Activated gamma-delta T cell treated with anti-CD3 and anti-CD28 coated beads, Interleukin-2, amount 50 U/mL, for 16 hours (primary cell): ENCODE measurements at regions not wholly inside any gene's neighbourhood (a gene's known extent, or its start where the extent isn't known, plus 50 kb on each side); places are given as distances from the start of the nearest gene placed in this dataset.

Source experiments
- DNase-seq: peaks from one replicate; pipeline ENCODE4 v3.0.0-alpha.2; 2020; ENCODE audit warnings: low read depth

DNA sequence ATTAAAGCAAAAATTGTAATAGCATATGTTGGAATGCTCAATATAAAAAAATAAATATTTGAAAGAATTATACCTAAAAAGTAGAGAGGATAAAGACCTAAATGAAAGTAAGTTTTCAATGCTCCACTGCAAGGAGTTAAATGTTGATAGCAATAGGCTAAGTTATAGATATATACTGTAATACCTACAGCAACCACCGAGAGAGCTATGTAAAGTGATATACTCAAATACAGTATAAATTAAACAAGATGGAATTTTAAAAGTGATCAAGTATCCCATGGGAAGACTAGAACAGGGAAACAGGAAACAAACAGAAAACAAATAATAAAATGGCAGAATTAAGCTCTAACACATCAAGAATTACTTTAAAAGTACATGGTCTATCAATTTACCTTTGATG lies 73.9 kb downstream of the CASP3 start:
- DNase-seq: no peak

DNA sequence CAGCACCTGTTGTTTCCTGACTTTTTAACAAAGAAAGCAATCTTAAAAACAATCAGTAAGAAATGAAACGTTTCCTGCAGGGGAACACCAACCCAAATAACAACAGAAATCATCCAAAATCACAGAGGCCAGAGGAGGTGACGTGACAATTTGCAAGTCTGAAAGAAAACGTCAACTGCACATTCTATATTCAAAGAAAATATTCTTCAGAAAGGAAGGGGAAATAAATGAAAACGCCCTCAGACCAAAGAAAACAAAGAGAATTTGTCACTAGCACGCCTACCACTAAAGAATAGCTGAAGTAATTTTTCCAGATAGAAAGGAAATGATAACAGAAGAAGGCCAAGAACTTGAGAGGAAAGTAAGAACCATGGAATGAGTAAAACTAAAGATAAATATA lies 74.4 kb downstream of the CASP3 start:
- DNase-seq: no peak

DNA sequence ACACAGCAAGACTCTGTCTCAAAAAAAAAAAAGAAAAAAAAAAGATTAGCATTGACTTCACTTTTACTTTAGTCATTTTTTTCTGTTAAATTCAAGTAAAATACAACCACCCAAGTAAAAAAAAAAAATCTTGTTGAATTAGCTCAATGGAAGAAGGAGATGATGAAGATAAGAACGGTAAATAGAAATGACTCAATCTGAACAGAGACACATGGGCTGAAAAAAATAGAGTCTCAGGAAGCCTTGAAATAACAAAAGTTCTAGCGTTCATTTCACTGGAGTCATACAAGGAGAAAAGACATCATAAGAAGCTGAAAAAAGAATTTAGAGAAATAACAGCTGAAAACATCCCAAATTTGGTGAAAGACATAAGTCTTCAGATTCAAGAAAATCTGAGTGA lies 75.5 kb downstream of the CASP3 start:
- no peak for DNase-seq

DNA sequence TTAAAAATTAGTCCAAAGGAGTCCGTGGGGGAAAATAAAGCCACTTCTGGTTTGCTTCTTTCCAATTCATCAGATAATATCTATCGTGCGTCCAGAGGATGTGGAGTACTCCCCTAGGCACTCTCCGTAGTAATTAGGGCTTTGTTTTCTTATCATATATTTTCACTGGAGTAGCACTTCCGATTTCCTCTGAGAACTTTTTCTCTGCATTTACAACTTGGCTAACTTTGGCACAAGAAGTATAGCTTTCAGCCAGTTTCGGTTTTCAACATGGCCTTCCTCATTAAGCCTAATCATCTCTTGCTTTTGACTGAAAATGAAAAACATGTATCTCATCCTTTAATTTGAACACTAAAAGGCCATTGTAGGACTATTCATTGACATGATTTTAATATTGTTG lies 80.5 kb downstream of the CASP3 start:
- no peak for DNase-seq

DNA sequence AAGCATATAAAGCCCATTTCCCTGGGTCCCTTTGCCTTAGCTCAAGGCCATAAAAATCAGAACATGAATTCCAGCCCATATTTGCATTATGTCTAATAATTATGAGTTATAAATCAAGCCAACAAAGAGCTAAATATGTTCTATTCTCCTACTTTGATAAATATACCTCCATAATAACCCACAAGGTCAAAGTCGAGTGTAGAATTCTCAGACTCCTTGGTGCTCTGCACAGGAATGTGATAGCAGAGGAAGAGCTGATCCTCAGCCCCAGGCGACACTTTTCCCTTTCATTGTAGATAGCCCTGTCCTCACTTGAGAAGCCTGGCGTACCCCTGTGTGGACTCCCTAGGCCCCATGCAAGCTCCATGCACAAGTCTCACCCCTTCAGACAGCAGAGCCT lies 85.6 kb downstream of the CASP3 start:
- no peak for DNase-seq

DNA sequence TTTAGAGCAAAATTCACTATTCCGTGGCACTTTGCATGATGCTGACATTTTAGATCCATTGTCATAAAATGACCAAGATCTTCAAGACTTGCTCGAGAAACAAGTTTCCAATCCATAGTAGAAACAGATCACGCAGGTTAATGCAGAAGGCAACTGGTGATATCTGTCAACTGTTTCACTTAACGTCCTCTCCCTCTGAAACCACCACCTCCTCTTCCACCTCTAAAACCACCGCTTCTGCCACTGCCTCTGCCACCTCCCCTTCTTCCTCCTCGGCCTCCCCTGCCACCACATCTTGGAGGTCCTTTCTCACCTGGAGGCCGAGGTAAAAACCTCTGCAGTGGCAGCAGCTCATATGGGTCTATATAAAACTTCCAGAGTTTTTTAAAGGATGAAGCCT lies 84.6 kb upstream of the IRF2 start:
- no peak for DNase-seq

DNA sequence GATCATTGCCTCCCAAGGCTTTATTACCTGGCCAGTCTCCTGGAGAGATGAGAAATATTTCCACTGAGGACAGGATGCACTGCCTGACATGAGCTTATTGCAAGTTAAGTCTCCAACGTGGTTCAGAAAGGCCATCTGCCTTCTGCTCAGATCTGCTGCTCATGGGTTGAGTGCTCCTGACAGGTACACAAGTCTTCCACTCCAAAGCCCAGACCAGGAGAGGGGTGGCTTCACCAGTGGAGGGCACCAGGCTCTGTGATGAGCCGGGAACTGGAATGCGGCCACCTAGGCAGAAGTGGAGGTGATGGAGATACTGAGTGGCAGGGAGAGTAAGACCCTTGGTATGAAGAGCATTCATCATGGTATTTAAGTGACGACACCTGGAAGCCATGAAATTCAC lies 79.5 kb upstream of the IRF2 start:
- DNase-seq: no peak

DNA sequence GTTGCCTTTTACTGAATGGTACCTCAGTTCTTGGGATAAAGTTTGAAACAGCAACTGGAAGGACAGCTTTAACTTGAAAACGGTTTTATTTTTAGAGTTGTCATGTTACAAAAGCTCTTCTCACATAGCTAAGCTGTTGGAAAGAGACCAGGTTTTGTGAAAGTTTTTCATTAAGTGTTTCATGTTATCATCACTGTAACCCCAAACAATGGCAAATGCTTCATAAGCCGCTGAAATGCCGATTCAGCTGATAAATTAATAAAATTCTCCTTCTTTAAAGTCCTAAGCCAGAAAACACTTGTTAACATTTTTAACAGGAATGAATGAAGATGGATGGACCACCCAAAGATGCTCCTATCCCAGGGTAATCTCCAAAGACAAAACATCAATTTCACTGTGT lies 76.1 kb upstream of the IRF2 start:
- DNase-seq: no peak

DNA sequence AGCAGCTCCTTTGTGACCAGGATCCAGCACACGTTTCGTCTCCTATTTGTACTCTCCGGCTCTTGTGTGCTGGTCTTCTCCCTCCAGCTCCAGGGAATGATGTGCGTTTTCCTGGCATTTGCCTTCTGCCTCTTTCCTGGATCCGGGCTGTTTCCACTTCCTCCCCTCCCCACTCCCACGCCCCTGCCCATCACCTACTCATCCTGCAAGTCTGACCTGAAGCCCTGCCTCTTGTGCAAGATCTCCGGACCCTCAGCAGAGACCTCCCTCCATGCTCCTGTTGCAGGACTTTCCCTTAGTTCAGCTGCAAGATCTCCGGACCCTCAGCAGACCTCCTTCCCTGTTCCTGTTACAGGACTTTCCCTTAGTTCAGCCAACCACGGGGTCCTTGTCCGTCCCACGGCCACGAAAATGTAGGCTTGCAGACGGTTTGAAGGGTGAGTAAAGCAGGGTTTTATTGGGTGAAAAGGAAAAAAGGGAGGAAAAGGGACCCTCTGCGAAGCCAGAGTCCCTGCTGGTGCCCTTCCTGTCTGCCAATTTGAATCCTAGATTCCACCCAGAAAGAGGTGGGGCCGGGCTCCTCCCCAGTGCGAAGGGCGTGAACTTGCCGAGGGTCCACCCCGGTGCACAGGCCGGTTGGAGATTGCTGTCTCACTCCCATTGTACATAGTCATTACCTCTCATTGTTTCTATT lies 74.4 kb upstream of the IRF2 start:
- no peak for DNase-seq

DNA sequence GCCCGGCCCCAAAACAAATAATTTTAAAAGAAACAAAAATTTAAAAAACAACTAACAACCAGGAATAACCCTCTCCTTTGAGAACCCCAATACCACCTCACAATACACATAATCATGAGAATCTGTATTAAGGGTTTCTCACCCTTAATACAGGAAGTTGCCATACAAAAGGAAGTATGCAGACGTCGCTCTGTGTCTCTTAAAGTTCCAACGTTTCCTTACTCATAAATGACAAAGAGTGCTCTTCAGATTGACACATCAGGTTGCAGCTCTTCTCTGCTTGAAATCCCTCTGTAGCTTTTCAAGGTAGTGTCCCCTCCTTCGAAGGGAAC lies 73.9 kb upstream of the IRF2 start:
- no peak for DNase-seq

DNA sequence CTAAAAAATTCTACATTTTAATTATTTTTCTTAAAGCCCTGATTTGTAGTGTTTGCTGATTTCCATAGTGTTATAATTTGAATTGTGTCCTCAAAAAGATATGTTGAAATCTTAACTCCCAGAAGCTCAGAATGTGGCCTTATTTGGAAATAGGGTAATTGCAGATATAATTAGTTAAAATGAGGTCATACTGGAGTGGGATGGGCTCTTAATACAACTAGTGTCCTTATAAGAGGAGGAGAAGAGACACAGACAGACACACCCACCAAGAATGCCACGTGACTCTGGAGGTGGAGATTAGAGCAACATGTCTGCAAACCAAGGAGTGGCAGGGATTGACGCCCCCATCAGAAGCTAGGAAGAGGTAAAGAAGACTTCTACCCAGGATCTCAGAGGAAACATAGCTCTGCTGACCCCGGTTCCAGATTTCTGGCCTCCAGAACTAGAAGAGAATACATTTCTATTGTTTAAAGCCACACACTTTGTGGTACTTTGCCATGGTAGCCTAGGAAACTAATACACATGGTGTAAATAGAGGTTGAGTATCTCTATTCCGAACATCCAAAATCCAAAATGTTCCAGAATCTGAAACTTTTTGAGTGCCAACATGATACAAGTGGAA lies 70.5 kb upstream of the IRF2 start:
- no peak for DNase-seq

DNA sequence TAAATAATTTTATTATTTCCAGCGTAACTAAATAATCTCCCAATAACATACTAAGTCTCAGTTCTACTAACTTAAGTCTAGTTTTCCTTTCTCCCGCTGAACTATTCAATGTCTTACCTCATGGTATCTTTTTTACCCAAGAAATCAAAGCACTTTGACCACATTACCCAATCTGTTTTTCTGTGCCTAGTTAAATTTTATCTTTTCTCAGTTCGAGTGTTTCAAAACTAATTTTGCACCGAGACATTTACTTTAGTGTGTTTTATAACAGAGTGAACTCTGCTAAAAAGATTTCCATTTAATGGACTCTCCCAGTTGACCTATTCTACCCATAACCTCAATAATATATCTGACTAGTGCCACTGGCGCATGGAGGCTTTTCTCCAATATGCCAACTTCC lies 67.6 kb upstream of the IRF2 start:
- no peak for DNase-seq

DNA sequence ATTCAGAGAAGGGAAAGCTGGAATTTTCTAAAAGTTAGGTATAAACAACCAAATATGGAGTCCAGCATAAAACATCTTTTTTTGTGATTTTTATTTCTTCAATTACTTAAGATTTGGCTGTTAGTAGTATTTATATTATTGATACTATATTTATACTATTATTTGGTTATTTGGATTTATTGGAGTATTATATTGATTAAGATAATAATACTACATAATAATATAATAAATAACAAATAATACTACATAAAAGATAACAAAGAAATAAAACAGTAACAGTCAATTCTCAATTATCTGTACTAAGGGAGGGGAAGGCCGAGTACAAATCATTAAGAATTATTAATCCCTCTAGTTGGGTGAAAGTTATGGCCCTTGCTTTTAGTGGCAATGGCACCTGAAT lies 66.0 kb upstream of the IRF2 start:
- DNase-seq: no peak

DNA sequence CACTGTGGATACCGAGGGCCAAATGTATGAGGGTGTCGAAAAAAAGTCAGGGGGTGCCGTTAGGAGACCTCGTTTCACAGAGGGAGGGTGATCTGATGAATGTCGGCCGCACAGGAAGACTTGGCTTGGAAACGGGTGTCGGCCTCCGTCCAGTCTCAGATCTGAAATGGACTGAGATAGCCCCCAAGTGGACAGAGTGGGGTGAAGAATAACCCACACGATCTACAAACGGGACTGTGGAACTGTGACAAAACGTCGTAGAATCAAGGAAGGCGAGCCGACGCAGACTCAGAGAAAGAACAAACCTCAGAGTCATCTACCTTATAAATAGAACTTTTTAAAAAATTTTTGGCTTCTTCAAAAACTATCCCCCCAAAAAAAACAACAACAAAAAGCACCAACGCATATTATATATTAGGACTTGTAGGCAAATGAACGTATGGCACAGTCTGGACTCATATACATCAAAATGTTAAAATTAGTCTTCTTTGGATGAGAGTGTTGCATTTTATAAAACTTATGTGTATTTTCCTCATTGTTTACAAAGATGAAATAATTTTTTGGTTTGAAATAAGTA lies 63.8 kb upstream of the IRF2 start:
- DNase-seq: peak; percentile 46

DNA sequence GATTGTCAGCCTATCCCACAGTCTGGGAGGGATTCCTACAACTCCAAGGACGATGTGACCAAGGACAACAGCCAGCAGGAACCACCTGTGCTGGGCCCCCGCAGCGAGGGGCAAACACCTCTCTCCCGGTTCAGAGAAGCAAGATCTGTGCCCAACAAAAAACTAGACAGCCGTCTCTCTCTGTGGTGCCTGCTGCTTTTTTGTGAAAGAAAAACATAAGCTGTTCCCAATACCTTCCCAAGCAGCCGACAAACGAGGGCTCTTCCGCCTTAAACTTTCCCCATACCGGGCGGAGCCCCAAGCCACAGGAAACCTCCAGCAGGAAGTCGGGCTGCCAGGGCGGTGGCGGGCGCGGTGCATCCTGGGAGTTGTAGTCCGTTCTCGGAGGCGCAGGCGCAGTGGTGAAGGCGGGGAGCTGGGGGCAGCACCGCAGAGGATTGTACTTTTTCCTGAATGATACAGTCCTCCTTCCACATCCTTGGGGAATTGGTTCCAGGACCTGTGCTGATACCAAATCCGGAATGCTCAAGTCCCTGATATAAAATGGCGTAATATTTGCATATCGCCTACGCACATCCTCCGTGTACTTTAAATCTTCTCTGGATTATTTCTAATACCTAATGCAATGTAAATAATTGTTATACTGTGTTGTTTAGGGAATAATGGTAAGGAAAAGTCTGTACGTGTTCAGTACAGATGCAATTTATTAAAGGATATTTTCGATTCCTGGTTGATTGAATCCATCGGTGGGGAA lies 63.1 kb upstream of the IRF2 start:
- DNase-seq: peak; percentile 85

DNA sequence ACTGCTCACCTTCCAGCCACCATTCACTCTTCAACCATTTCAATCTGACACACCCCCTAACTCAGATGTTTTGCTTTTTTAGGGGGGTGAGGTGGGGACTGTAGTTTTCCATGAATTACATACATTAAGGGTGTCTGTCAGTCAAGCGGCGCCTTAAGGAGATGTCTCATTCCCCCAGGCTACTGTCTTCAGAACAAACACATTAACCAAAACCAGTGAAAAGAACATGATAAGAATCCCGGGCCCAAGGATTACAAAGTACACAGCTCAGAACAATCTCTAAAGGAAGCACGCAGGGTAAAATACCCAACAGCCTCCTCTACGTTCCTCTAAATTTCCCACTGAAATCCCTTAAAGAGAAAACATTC lies 62.5 kb upstream of the IRF2 start:
- no peak for DNase-seq

DNA sequence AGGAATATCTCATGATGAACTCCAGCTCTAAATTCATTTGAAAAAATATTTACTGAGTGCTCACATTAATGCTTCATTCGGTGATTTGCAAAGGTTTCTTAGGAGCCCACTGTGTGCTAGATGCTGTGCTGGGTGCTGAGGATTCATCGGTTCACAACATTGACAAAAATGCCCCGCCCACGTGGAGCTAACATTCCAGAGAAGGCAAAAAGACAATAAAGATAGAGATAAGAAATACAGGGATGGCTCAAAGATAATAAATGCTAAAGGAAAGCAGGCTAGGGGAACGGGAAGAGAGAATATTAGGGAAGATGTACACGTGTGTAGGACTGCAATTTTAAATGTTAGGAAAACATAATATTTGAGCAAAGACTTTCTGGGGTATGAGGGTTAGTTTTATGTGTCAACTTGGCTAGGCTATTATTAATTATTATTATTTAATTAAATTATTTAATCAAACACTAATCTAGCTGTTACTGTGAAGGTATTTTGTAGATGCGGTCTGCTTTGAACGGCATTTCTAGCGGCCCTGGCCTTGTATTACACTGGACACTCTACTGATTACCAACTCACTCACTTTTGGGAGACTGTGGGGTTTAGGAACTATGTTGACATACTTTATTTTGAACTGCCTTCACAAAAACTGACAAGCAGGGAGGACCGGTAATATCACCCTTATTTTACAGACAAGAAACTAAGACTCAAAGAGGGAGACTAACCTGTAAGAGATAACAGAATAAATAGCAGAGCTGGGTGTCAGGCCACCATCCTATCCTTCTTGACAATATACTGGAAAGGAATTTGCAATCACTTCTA lies 61.9 kb upstream of the IRF2 start:
- DNase-seq: no peak

DNA sequence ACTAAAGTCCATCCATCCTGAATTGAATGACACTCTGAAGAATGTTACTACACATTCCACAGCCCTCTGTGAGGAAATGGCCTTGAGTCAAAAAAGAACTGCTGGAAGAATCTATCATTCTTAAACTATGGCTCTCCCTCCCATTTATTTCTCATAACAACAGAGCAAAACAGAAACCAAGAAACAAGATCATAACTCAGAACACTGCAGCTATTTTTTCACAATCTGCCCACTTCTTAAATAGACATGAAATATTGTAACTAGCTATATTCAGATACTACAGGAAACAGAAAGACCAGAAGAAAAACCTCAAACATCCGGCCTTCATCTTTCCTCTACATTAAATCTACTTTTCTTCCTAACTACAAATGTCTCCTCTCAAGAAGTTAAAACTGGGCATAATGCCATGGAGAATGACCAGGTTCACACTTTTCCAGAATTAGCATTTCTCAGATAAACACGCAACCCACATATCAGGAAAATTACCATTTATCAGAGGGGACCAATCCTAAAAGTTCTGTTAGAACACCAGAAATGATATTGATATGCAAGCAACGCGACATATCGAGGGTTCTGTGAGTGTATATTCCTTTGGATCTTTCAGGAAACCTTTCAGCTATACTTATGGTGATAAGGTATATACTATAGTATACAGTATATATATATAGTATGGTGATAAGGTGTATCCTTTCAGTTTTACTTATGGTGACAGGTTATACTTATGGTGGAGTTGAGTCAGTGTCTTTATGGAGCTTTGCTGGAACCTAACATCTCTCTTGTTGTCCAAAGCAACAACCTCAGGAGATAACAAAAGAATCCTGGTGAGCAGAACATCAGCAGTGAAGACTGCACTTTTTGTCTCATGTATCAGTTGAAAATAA lies 60.4 kb upstream of the IRF2 start:
- no peak for DNase-seq

DNA sequence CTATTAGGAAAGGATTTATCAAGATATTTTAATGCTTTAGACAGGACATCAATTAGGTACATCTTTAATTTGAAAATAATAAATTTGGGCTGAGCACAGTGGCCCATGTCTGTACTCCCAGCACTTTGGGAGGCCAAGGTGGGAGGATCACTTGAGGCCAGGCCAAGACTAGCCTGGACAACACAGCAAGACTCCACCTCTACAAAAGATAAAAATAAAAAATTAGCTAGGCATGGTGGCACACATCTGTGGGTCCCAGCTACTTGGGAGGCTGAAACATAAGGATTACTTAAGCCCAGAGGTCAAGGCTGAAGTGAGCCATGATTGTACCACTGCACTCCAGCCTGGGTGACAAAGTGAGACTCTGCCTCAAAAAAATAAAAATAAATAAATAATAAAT lies 59.6 kb upstream of the IRF2 start:
- DNase-seq: no peak

DNA sequence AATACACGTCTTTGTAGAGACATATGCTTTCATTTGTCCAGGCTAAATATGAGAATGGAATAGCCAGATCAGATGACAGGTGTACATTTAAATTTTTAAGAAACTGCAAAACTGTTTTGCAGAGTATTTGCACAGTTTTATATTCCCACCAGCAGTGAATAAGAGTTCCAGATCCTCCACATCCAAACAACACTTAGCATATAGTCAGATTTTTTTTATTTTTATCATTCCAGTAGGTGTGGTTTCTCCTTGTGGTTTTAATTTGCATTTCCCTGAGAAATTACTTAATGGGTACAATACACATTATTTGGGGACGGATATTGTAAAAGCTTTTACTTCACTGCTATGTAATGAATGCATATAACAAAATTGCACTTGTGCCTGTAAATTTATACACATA lies 56.7 kb upstream of the IRF2 start:
- no peak for DNase-seq

DNA sequence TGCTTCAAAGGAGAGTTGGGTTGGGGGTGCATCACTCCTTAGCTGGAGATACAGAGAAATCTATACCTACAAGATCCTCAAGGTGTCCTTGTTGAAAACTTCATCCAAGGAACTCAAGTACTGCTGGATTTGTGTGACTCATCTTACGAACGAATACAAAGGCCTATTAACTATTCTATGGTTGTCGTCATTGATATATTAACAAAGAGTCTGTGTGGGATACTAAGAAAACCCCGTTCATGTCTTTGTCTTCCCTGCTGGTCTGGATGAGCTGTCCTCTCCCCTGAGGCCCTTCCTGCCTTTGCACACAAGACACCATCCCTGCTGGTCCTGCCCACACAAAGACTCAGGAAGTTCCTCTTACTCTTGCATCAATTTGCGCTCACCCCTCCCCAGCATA lies 54.9 kb upstream of the IRF2 start:
- no peak for DNase-seq

DNA sequence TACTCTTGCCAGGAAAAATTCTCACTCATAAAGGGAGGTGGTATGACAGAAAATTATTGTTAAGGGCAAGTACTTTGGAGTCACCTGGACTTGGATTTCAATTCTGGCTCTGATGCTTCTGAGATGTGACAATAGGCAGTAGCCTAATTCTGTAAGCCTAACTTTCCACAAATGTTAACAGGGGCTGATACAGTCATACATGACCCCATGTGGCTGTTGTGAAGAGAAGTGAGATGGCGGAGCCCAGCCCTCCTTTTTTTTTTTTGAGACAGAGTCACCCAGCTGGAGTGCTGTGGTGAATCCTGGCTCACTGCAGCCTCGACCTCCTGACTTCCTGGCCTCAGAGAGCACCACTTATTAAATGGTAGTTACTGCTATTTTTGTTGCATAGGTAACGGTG lies 54.4 kb upstream of the IRF2 start:
- DNase-seq: no peak
